ENCODE measurements at regions not wholly inside any gene's neighbourhood (a gene's known extent, or its start where the extent isn't known, plus 50 kb on each side); places are given as distances from the start of the nearest gene placed in this dataset.

DNA sequence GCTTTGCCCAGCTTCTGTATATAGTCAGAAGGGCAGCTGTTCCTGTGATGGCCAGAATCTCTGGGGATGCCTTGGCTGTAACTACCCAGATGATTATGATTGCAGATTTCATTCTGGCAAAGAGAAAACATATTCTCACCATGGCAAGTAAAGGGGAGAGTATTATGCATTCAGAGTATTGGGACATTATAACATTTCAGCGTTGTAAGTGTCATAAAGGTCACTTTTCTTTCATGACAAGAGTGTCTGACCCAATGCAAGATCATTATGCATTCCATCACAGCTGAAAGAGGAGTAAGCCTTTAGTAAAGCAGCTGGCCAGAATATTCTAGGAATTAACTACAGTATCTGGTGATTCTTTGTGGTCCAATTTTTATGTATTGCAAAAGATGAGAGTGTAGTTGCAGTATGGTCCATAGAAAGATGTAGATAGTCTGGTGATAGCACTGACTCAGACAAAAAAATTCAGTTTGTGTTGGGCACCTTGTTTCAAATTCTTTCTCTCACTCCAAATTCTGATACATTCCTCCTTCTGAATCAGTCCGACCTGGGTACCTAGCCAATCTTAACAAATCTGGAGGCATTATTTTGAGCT, 2366.3 kb downstream of the PCDH7 start:
- Histone ChIP-seq H3K79me2 (ENCODE audit: control insufficient read depth, insufficient read depth, low read length) (no peaks in the 10 kb centered on the region), H3K36me3 (ENCODE audit: control insufficient read depth, insufficient read depth, low read length) (no peaks in the 10 kb centered on the region), H3K9me3 (ENCODE audit: control insufficient read depth, insufficient read depth, low read depth, low read length) (no peaks in the 10 kb centered on the region), H3K27me3 (ENCODE audit: control insufficient read depth, insufficient read depth, low read length) (no peaks in the 10 kb centered on the region), H4K20me1 (ENCODE audit: control insufficient read depth, extremely low read depth, insufficient read depth, low read length) (no peaks in the 10 kb centered on the region), H2AFZ (ENCODE audit: low read length) (no peak overlapping the region), H3K27ac (ENCODE audit: insufficient read depth, low read length) (no peak overlapping the region), H3K4me2 (ENCODE audit: extremely low read depth, insufficient read depth, low read length) (no peak overlapping the region), H3K9ac (ENCODE audit: insufficient read depth, low read length) (no peak overlapping the region), H3K4me1 (ENCODE audit: control insufficient read depth, extremely low read depth, insufficient read depth, low read length) (no peaks in the 10 kb centered on the region), H3K4me3 (replicated peaks in 1 of 4; ENCODE audit: control extremely low read depth in 1 of 4, insufficient read depth in 1 of 4, low read depth in 3 of 4, low read length in 4 of 4) (no peak overlapping the region)
- DNase-seq (ENCODE audit: low read depth in 2 of 2): peak; percentile 37 to 45
- TF ChIP-seq, protein P1, sequence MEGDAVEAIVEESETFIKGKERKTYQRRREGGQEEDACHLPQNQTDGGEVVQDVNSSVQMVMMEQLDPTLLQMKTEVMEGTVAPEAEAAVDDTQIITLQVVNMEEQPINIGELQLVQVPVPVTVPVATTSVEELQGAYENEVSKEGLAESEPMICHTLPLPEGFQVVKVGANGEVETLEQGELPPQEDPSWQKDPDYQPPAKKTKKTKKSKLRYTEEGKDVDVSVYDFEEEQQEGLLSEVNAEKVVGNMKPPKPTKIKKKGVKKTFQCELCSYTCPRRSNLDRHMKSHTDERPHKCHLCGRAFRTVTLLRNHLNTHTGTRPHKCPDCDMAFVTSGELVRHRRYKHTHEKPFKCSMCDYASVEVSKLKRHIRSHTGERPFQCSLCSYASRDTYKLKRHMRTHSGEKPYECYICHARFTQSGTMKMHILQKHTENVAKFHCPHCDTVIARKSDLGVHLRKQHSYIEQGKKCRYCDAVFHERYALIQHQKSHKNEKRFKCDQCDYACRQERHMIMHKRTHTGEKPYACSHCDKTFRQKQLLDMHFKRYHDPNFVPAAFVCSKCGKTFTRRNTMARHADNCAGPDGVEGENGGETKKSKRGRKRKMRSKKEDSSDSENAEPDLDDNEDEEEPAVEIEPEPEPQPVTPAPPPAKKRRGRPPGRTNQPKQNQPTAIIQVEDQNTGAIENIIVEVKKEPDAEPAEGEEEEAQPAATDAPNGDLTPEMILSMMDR (conservative IDR thresholded peaks at IDR 0.05 in 1 of 2, IDR thresholded peaks at IDR 0.05 in 1 of 2; ENCODE audit: low read depth in 1 of 2, low read length in 2 of 2): no peak
- TF ChIP-seq EZH2 (IDR thresholded peaks at IDR 0.05; ENCODE audit: low read length, missing control alignments): no peak

DNA sequence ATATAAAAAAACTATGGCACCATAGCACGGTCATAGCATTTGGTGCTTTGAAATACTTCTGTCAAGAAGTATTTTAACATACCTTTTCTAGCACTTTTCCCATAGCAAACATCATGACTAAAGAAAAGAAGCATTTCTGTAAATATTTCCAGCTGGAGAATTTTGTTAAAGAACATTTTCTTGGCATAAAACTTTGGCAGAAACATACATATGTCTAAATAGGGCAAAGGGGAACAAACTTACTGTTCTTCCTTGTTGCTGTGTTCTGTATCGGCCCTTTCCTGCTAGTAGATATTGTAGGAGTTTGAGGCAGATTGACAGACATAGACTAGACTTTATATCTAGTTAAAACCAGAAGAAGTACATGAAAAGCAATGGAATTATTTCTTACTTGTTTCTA, 2368.5 kb downstream of the PCDH7 start:
- H3K79me2 ChIP-seq (ENCODE audit: control insufficient read depth, insufficient read depth, low read length): no peaks in the 10 kb centered on the region
- no peak for TF ChIP-seq EZH2 (IDR thresholded peaks at IDR 0.05; ENCODE audit: low read length, missing control alignments)
- TF ChIP-seq, protein P1 (conservative IDR thresholded peaks at IDR 0.05 in 1 of 2, IDR thresholded peaks at IDR 0.05 in 1 of 2; ENCODE audit: low read depth in 1 of 2, low read length in 2 of 2): no peak
- H3K4me1 ChIP-seq (ENCODE audit: control insufficient read depth, extremely low read depth, insufficient read depth, low read length): no peaks in the 10 kb centered on the region
- H3K27ac ChIP-seq (ENCODE audit: insufficient read depth, low read length): no peak overlapping the region
- no peak overlapping the region for H2AFZ ChIP-seq (ENCODE audit: low read length)
- H3K4me2 ChIP-seq (ENCODE audit: extremely low read depth, insufficient read depth, low read length): no peak overlapping the region
- no peaks in the 10 kb centered on the region for H3K9me3 ChIP-seq (ENCODE audit: control insufficient read depth, insufficient read depth, low read depth, low read length)
- H3K36me3 ChIP-seq (ENCODE audit: control insufficient read depth, insufficient read depth, low read length): no peaks in the 10 kb centered on the region
- H3K27me3 ChIP-seq (ENCODE audit: control insufficient read depth, insufficient read depth, low read length): no peaks in the 10 kb centered on the region
- H4K20me1 ChIP-seq (ENCODE audit: control insufficient read depth, extremely low read depth, insufficient read depth, low read length): no peaks in the 10 kb centered on the region
- no peak overlapping the region for H3K4me3 ChIP-seq (replicated peaks in 1 of 4; ENCODE audit: control extremely low read depth in 1 of 4, insufficient read depth in 1 of 4, low read depth in 3 of 4, low read length in 4 of 4)
- peak in 1 of 2 donors; percentile 82 for DNase-seq (ENCODE audit: low read depth in 2 of 2)
- no peak overlapping the region for H3K9ac ChIP-seq (ENCODE audit: insufficient read depth, low read length)

DNA sequence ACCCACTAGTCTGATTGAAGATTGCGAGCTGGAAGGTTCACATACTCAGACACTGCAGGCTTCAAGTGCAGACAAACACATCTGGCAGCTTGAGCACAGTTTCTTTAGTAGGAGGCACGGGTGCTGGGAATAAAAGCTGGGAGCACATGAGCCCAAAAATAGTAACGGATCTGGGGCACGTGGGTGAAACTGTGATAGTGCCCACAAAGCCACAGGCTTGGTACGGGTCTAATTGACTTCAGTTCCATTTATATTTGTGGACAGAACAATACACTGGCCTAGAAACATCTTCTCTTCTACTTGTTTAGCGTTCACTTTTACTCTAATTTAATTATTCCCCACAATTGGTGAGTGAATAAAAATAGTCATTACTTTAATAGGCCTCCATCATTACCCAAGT, 2370.7 kb downstream of the PCDH7 start:
- no peak for TF ChIP-seq EZH2 (IDR thresholded peaks at IDR 0.05; ENCODE audit: low read length, missing control alignments)
- TF ChIP-seq, protein P1 (conservative IDR thresholded peaks at IDR 0.05 in 1 of 2, IDR thresholded peaks at IDR 0.05 in 1 of 2; ENCODE audit: low read depth in 1 of 2, low read length in 2 of 2): no peak
- Histone ChIP-seq H3K36me3 (ENCODE audit: control insufficient read depth, insufficient read depth, low read length) (no peaks in the 10 kb centered on the region), H2AFZ (ENCODE audit: low read length) (no peak overlapping the region), H3K4me1 (ENCODE audit: control insufficient read depth, extremely low read depth, insufficient read depth, low read length) (no peaks in the 10 kb centered on the region), H3K9ac (ENCODE audit: insufficient read depth, low read length) (no peak overlapping the region), H3K9me3 (ENCODE audit: control insufficient read depth, insufficient read depth, low read depth, low read length) (no peaks in the 10 kb centered on the region), H3K4me2 (ENCODE audit: extremely low read depth, insufficient read depth, low read length) (no peak overlapping the region), H3K27me3 (ENCODE audit: control insufficient read depth, insufficient read depth, low read length) (no peaks in the 10 kb centered on the region), H3K27ac (ENCODE audit: insufficient read depth, low read length) (no peak overlapping the region), H3K4me3 (replicated peaks in 1 of 4; ENCODE audit: control extremely low read depth in 1 of 4, insufficient read depth in 1 of 4, low read depth in 3 of 4, low read length in 4 of 4) (no peak overlapping the region), H3K79me2 (ENCODE audit: control insufficient read depth, insufficient read depth, low read length) (no peaks in the 10 kb centered on the region), H4K20me1 (ENCODE audit: control insufficient read depth, extremely low read depth, insufficient read depth, low read length) (no peaks in the 10 kb centered on the region)
- no peak for DNase-seq (ENCODE audit: low read depth in 2 of 2)

All from fibroblast of lung (primary cell).